ENCODE measurements at regions not wholly inside any gene's neighbourhood (a gene's known extent, or its start where the extent isn't known, plus 50 kb on each side); places are given as distances from the start of the nearest gene placed in this dataset.

GRCh38 chr6:122154912-122155575, 244.4 kb upstream of the HSF2 start:
- TF ChIP-seq CTCF (conservative IDR thresholded peaks at IDR 0.05 in 1 of 2, IDR thresholded peaks at IDR 0.05 in 1 of 2; ENCODE audit: extremely low read depth in 1 of 2, insufficient read depth in 1 of 2, low read depth in 1 of 2, low read length in 2 of 2) (no peak), EZH2 (IDR thresholded peaks at IDR 0.05; ENCODE audit: borderline replicate concordance, low read length) (no peak)
